ENCODE measurements at regions not wholly inside any gene's neighbourhood (a gene's known extent, or its start where the extent isn't known, plus 50 kb on each side); places are given as distances from the start of the nearest gene placed in this dataset.

DNA sequence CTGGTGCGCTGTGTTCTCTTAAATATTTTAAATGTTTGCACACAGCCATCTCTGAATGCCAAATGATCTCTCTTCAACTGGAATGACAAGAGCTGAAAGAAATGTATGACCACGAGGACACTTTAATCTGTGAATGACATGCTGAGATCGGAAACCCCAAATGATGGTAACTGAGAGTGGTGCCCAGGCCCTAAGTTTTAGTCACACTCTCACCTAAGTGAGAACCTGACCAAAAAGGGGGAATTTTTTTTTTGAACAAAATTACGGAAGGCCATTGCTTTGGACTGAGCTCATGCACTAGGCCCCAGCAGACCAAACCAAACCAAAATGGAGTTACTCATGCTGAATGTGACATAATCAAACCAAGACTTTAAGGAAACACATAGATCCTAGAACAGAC, 167.1 kb upstream of the TUT7 start:
- TF ChIP-seq DPF2 (CRISPR knock-in tag; IDR thresholded peaks at IDR 0.05; ENCODE audit: borderline replicate concordance, low read depth), result no peak
- TF ChIP-seq MYC (CRISPR knock-in tag; IDR thresholded peaks at IDR 0.05; ENCODE audit: borderline replicate concordance), result no peak
- TF ChIP-seq, protein P1, sequence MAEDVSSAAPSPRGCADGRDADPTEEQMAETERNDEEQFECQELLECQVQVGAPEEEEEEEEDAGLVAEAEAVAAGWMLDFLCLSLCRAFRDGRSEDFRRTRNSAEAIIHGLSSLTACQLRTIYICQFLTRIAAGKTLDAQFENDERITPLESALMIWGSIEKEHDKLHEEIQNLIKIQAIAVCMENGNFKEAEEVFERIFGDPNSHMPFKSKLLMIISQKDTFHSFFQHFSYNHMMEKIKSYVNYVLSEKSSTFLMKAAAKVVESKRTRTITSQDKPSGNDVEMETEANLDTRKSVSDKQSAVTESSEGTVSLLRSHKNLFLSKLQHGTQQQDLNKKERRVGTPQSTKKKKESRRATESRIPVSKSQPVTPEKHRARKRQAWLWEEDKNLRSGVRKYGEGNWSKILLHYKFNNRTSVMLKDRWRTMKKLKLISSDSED (CRISPR knock-in tag; IDR thresholded peaks at IDR 0.05), result no peak
- TF ChIP-seq, protein P2, sequence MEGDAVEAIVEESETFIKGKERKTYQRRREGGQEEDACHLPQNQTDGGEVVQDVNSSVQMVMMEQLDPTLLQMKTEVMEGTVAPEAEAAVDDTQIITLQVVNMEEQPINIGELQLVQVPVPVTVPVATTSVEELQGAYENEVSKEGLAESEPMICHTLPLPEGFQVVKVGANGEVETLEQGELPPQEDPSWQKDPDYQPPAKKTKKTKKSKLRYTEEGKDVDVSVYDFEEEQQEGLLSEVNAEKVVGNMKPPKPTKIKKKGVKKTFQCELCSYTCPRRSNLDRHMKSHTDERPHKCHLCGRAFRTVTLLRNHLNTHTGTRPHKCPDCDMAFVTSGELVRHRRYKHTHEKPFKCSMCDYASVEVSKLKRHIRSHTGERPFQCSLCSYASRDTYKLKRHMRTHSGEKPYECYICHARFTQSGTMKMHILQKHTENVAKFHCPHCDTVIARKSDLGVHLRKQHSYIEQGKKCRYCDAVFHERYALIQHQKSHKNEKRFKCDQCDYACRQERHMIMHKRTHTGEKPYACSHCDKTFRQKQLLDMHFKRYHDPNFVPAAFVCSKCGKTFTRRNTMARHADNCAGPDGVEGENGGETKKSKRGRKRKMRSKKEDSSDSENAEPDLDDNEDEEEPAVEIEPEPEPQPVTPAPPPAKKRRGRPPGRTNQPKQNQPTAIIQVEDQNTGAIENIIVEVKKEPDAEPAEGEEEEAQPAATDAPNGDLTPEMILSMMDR (CRISPR knock-in tag; IDR thresholded peaks at IDR 0.05), result no peak
- no peak for TF ChIP-seq REST (IDR thresholded peaks at IDR 0.05; ENCODE audit: borderline replicate concordance in 1 of 2, low read depth in 1 of 2, low read length in 2 of 2)
- TF ChIP-seq, protein P3, sequence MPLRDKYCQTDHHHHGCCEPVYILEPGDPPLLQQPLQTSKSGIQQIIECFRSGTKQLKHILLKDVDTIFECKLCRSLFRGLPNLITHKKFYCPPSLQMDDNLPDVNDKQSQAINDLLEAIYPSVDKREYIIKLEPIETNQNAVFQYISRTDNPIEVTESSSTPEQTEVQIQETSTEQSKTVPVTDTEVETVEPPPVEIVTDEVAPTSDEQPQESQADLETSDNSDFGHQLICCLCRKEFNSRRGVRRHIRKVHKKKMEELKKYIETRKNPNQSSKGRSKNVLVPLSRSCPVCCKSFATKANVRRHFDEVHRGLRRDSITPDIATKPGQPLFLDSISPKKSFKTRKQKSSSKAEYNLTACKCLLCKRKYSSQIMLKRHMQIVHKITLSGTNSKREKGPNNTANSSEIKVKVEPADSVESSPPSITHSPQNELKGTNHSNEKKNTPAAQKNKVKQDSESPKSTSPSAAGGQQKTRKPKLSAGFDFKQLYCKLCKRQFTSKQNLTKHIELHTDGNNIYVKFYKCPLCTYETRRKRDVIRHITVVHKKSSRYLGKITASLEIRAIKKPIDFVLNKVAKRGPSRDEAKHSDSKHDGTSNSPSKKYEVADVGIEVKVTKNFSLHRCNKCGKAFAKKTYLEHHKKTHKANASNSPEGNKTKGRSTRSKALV (CRISPR knock-in tag; IDR thresholded peaks at IDR 0.05), result no peak

All from HepG2 (cell line).